CD14-positive monocyte (primary cell): ENCODE measurements at regions not wholly inside any gene's neighbourhood (a gene's known extent, or its start where the extent isn't known, plus 50 kb on each side); places are given as distances from the start of the nearest gene placed in this dataset.

ENCODE experiments used
- DNase-seq, 3 donors: peaks; one replicate each; pipeline ENCODE4 v3.0.0-alpha.2; 2011 to 2022
- H2AFZ ChIP-seq: 2 replicates; pipeline ENCODE4 v1.6.0; 2012; ENCODE audit warnings: mild to moderate bottlenecking, low read depth, low read length, inconsistent platforms; ENCODE audit not compliant: insufficient read depth, poor library complexity, severe bottlenecking
- H3K27ac ChIP-seq, 2 donors: 1 replicate in 1 of 2; 2 replicates in 1 of 2; pipeline ENCODE4 v1.5.1; 2012 to 2013; ENCODE audit warnings: low read length in 2 of 2, control low read depth in 1 of 2, inconsistent platforms in 1 of 2, low read depth in 1 of 2, mild to moderate bottlenecking in 1 of 2
- H3K27me3 ChIP-seq, 2 donors: one replicate each; pipeline versions ENCODE4 v1.6.0 to v1.6.1; 2011 to 2013; ENCODE audit warnings: low read length in 2 of 2; ENCODE audit not compliant: control insufficient read depth in 2 of 2, insufficient read depth in 2 of 2
- H3K36me3 ChIP-seq, 2 donors: replicated peaks in 1 of 2; 1 replicate in 1 of 2; 2 replicates in 1 of 2; pipeline versions ENCODE4 v1.5.1 to v1.6.1; 2012 to 2013; ENCODE audit warnings: low read length in 2 of 2, control low read depth in 1 of 2, inconsistent platforms in 1 of 2, mild to moderate bottlenecking in 1 of 2; ENCODE audit not compliant: insufficient read depth in 2 of 2, control insufficient read depth in 1 of 2
- H3K4me1 ChIP-seq, 2 donors: 1 replicate in 1 of 2; 2 replicates in 1 of 2; pipeline versions ENCODE4 v1.5.1 to v1.6.1; 2012 to 2013; ENCODE audit warnings: low read length in 2 of 2, control low read depth in 1 of 2, inconsistent platforms in 1 of 2, mild to moderate bottlenecking in 1 of 2, moderate library complexity in 1 of 2; ENCODE audit not compliant: insufficient read depth in 2 of 2, control insufficient read depth in 1 of 2
- H3K4me2 ChIP-seq: replicated peaks from 2 replicates; pipeline ENCODE3; 2012; ENCODE audit warnings: low read length, moderate library complexity, mild to moderate bottlenecking; ENCODE audit not compliant: poor library complexity, severe bottlenecking; ENCODE audit errors: extremely low read depth
- H3K4me3 ChIP-seq, 3 experiments: fragments of 200-600 bp in 1 of 3; sonication (generic) in 1 of 3; replicated peaks in 1 of 3; 1 replicate in 2 of 3; 2 replicates in 1 of 3; pipeline ENCODE4 v1.5.1; 2011 to 2013; ENCODE audit warnings: low read length in 3 of 3, mild to moderate bottlenecking in 3 of 3, control low read depth in 2 of 3, low read depth in 2 of 3, inconsistent platforms in 1 of 3, moderate library complexity in 1 of 3
- H3K79me2 ChIP-seq: 2 replicates; pipeline ENCODE4 v1.6.0; 2012; ENCODE audit warnings: mild to moderate bottlenecking, control low read depth, inconsistent platforms, low read length, moderate library complexity; ENCODE audit not compliant: insufficient read depth
- H3K9ac ChIP-seq: 2 replicates; pipeline ENCODE4 v1.6.0; 2017; ENCODE audit warnings: low read length, mild to moderate bottlenecking; ENCODE audit not compliant: insufficient read depth, poor library complexity, severe bottlenecking
- H3K9me3 ChIP-seq, 2 donors: replicated peaks in 1 of 2; 1 replicate in 1 of 2; 2 replicates in 1 of 2; pipeline versions ENCODE4 v1.5.1 to v1.6.1; 2012 to 2013; ENCODE audit warnings: low read length in 2 of 2, control low read depth in 1 of 2; ENCODE audit not compliant: control insufficient read depth in 1 of 2, insufficient read depth in 1 of 2
- H4K20me1 ChIP-seq: 2 replicates; pipeline ENCODE4 v1.6.0; 2012; ENCODE audit warnings: mild to moderate bottlenecking, low read length, control low read depth, moderate library complexity; ENCODE audit not compliant: insufficient read depth
- H3K27ac Mint-ChIP-seq, 7 donors: one replicate each; pipeline ENCODE4 v1.8.0; 2020; ENCODE audit warnings: mild to moderate bottlenecking in 7 of 7, mixed read lengths in 7 of 7, moderate library complexity in 6 of 7, inconsistent platforms in 2 of 7
- H3K27me3 Mint-ChIP-seq, 3 donors: one replicate each; pipeline ENCODE4 v1.8.0; 2021 to 2022; ENCODE audit warnings: low read depth in 3 of 3, mild to moderate bottlenecking in 3 of 3, mixed read lengths in 3 of 3, moderate library complexity in 3 of 3, inconsistent platforms in 1 of 3
- H3K36me3 Mint-ChIP-seq, 2 donors: one replicate each; pipeline ENCODE4 v1.8.0; 2020; ENCODE audit warnings: mixed read lengths in 2 of 2, inconsistent platforms in 1 of 2, mild to moderate bottlenecking in 1 of 2
- H3K4me1 Mint-ChIP-seq: one replicate; pipeline ENCODE4 v1.8.0; 2020; ENCODE audit warnings: mild to moderate bottlenecking, mixed read lengths
- H3K4me3 Mint-ChIP-seq, 2 donors: one replicate each; pipeline ENCODE4 v1.8.0; 2020; ENCODE audit warnings: mild to moderate bottlenecking in 2 of 2, mixed read lengths in 2 of 2, moderate library complexity in 1 of 2
- H3K9me3 Mint-ChIP-seq, 7 donors: one replicate each; pipeline ENCODE4 v1.8.0; 2020 to 2022; ENCODE audit warnings: mixed read lengths in 7 of 7, mild to moderate bottlenecking in 6 of 7, moderate library complexity in 6 of 7, inconsistent platforms in 2 of 7
- CTCF ChIP-seq: fragments of 200-600 bp; IDR thresholded peaks from one replicate; pipeline ENCODE4 v1.8.0; 2022; ENCODE audit warnings: antibody characterized with exemption, mild to moderate bottlenecking
- WGBS: methylation state at CpG from one replicate; pipeline ENCODE4 v1.1.5; 2013; ENCODE audit warnings: missing lambda C conversion rate; ENCODE audit not compliant: insufficient coverage; 5-methylcytosine and 5-hydroxymethylcytosine counted together
- intact Hi-C, 2 donors: fragments of 100-400 bp; cut with micrococcal nuclease; formaldehyde crosslinking; loops; one replicate each; pipeline versions ENCODE4 v1.15.0 to v1.15.1; 2023

GRCh38 chr10:24009736-24010135 lies 199.2 kb upstream of the KIAA1217 start:
- no peak for TF ChIP-seq CTCF

GRCh38 chr10:24010436-24010970 lies 198.4 kb upstream of the KIAA1217 start:
- no peak overlapping the region for H3K4me3 Mint-ChIP-seq
- no peak overlapping the region for H3K27ac ChIP-seq
- WGBS = no CpG with 5 or more reads among the region's 4 CpGs
- intact Hi-C loops = no loop called here
- no peaks in the 10 kb centered on the region for H3K36me3 ChIP-seq
- H3K27me3 ChIP-seq = no peaks in the 10 kb centered on the region
- H3K27me3 Mint-ChIP-seq = peaks cover 0 to 4% (median 2%) of the 10 kb centered on the region in 3 donors
- no peaks in the 10 kb centered on the region for H3K36me3 Mint-ChIP-seq
- H3K4me3 ChIP-seq = no peak overlapping the region
- DNase-seq = no peak
- no peaks in the 10 kb centered on the region for H3K4me1 ChIP-seq
- no peak overlapping the region for H3K9ac ChIP-seq
- H3K4me2 ChIP-seq = no peak overlapping the region
- H3K9me3 Mint-ChIP-seq = peaks cover 0 to 10% (median 2%) of the 10 kb centered on the region in 7 donors
- no peaks in the 10 kb centered on the region for H3K9me3 ChIP-seq
- no peaks in the 10 kb centered on the region for H3K4me1 Mint-ChIP-seq
- no peaks in the 10 kb centered on the region for H4K20me1 ChIP-seq
- H2AFZ ChIP-seq = no peak overlapping the region
- no peak for TF ChIP-seq CTCF
- H3K27ac Mint-ChIP-seq = no peak overlapping the region
- H3K79me2 ChIP-seq = no peaks in the 10 kb centered on the region

More at GRCh38 chr10:24009736-24010135, 199.2 kb upstream of the KIAA1217 start:
- H3K9me3 Mint-ChIP-seq = peaks cover 0 to 8% (median 2%) of the 10 kb centered on the region in 7 donors
- Histone ChIP-seq H3K9me3 (no peaks in the 10 kb centered on the region), H3K27me3 (no peaks in the 10 kb centered on the region), H3K9ac (no peak overlapping the region), H3K79me2 (no peaks in the 10 kb centered on the region), H3K4me3 (no peak overlapping the region), H4K20me1 (no peaks in the 10 kb centered on the region), H3K36me3 (no peaks in the 10 kb centered on the region), H3K4me2 (no peak overlapping the region), H3K4me1 (no peaks in the 10 kb centered on the region), H2AFZ (no peak overlapping the region), H3K27ac (no peak overlapping the region)
- peaks cover 0 to 4% (median 2%) of the 10 kb centered on the region in 3 donors for H3K27me3 Mint-ChIP-seq
- WGBS = no CpG with 5 or more reads among the region's 1 CpG
- no peak overlapping the region for H3K4me3 Mint-ChIP-seq
- no peaks in the 10 kb centered on the region for H3K36me3 Mint-ChIP-seq
- no peak overlapping the region for H3K27ac Mint-ChIP-seq
- no peaks in the 10 kb centered on the region for H3K4me1 Mint-ChIP-seq
- intact Hi-C loops = no loop called here
- no peak for DNase-seq
